Non-pigmented ciliary epithelial cell (primary cell): ENCODE measurements at regions not wholly inside any gene's neighbourhood (a gene's known extent, or its start where the extent isn't known, plus 50 kb on each side); places are given as distances from the start of the nearest gene placed in this dataset.
"Not testable (repeated sequence)": the region's sequence is repeated elsewhere in the genome, so short reads cannot be mapped to it uniquely, and the experiment has no call there.

Experiments used
- DNase-seq: peaks from one replicate; pipeline ENCODE4 v3.0.0-alpha.2; 2010; ENCODE audit warnings: low read depth

DNA sequence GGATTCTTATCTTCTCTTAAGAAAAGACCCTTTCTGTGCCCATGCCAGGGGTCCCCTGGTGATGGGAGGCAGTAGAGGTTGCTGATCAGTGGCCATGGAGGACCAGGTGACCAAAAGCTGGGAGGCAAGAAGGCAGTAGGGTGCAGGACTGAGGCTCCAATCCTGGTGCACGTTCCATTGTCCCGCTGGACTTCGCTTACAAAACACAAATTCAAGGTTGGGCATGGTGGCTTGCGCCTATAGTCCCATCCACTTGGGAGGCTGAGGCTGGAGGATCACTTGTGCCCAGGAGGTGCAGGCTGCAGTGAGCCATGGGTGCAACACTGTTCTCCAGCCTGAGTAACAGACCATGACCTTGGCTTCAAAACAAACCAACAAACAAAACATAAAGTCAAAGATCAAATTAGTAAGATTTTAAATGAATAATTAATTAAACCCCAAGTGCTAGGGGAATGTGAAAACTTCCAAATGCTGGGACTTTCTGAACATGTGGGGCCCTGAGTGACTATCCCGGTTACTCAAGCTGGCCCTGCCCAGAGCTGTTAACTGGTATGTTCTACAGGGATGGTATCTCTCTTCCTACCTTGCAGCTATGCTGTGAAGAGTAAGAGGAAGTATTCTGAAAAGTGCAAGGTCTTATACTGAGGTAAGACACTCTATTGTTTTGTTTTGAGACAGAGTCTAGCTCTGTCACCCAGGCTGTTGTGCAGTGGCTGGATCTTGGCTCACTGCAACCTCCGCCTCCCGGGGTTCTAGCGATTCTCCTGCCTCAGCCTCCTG, 97.6 kb downstream of the LYZL2 start:
- no peak for DNase-seq

DNA sequence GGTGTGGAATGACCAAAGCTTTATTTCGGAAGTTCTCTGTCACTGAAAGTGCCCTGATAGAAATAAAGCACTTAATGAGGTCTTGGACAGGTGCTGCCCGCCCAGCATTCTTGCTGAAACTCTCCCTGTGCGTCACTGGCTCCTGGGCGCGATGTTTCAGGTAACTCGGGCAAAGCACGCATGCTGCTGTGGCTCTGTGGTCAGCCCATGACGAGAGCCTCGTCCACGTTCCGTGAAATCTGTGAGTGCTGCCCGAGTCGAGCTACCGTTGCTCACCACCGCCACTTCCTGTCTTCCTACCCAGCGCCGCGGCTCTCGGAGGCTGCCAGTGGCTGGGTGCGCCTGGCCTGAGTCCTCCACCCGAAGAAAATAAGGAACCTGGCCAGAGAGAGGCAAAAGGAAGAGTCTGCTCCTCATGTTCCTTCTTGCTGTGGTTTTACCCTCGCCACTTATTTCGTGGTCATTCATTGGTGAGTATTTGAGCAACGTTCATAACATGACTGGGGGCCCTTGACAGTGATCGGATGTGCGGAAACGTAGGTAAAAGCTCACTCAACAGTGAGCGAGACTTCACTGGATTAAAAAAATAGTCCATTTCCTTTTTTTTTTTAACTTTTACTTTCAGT, 95.5 kb downstream of the MAP3K8 start:
- no peak for DNase-seq

GRCh38 chr10:30528429-30528786, 94.4 kb downstream of the MAP3K8 start:
- DNase-seq = no peak

GRCh38 chr10:30527623-30528428, 93.8 kb downstream of the MAP3K8 start:
- DNase-seq = no peak

- not testable (repeated sequence) for DNase-seq
Observed at GRCh38 chr10:30522661-30523078, 88.7 kb downstream of the MAP3K8 start.

DNA sequence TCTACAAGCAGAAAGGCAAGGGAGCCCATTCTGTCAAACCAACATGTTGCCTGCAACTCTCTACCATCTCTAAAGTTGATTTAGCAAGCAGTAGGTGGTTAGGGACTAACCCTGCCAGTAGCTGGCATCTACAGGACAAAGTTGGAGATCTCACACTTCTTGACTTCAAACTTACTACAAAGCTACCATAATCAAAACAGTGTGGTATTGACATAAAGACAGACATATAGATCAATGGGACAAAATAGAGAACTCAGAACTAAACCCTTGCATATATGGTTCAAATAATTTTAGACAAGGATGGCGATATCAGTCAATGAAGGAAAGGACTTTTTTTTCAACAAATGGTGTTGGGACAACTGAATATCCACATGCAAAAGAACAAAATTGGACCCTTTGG, 84.9 kb downstream of the MAP3K8 start:
- DNase-seq = no peak
